ENCODE measurements at regions not wholly inside any gene's neighbourhood (a gene's known extent, or its start where the extent isn't known, plus 50 kb on each side); places are given as distances from the start of the nearest gene placed in this dataset.

DNA sequence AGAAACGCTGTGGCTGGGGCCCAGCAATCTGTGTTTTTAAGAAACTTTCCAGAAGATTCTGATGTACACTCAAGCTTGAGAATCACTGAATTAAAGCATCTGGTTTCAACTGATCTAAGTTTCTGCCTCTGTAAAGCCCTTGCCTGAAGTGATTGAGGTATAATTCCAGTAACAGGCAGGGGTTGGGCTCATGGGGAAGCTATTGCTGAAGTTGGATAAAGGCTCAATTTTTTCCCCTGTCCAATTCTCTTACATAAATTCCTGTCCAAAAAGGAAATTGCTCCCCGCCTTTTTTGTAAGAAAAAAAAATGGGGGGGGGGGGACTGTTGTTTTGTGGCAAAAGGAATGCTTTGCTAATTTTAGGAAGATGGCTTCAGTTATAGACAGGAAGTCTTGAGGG, 337.4 kb downstream of the NUAK1 start:
- TF ChIP-seq GATA3 (IDR thresholded peaks at IDR 0.05; ENCODE audit: low read depth, low read length) = no peak
- TF ChIP-seq GATA2 (IDR thresholded peaks at IDR 0.05; ENCODE audit: low read depth, low read length) = no peak

DNA sequence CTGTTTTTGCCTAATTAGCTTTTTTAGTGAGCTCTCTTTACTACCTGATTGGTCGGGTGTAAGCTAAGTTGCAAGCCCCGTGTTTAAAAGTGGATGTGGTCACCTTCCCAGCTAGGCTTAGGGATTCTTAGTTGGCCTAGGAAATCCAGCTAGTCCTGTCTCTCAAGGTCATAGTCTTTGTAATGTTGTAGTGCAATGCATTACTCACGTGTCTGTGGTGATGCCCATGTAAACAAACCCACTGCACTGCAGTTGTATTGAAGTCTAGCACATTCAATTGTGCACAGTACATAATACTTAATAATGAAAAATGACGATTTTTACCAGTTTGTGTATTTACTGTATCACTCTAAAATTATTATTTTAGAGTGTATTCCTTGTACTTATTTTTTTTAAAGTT, 335.5 kb downstream of the NUAK1 start:
- TF ChIP-seq GATA3 (IDR thresholded peaks at IDR 0.05; ENCODE audit: low read depth, low read length) (no peak), GATA2 (IDR thresholded peaks at IDR 0.05; ENCODE audit: low read depth, low read length) (no peak)

- TF ChIP-seq GATA3 (IDR thresholded peaks at IDR 0.05; ENCODE audit: low read depth, low read length) (no peak), GATA2 (IDR thresholded peaks at IDR 0.05; ENCODE audit: low read depth, low read length) (no peak)
Measured at GRCh38 chr12:105804591-105805265, 334.0 kb downstream of the NUAK1 start.

GRCh38 chr12:105805730-105806399, 332.9 kb downstream of the NUAK1 start:
- TF ChIP-seq GATA2 (IDR thresholded peaks at IDR 0.05; ENCODE audit: low read depth, low read length) (no peak), GATA3 (IDR thresholded peaks at IDR 0.05; ENCODE audit: low read depth, low read length) (no peak)

DNA sequence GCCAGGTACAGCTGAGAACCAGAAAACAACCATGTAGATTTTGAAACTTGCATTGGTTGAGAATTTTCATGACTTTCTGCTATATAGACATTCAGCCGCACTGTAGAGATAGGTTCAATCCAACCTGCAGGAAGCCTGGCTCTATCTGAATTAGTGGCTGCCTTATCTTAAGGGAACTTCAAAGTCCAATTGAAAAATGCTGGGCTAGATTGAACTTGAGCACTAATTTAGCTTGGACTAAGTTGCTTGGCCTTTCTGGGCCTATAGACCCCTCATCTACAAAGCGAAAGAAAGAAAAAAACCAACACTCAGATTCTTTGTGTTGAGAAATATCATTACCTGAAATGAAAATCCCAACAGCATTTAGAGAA, 332.4 kb downstream of the NUAK1 start:
- TF ChIP-seq GATA2 (IDR thresholded peaks at IDR 0.05; ENCODE audit: low read depth, low read length) = no peak

GRCh38 chr12:105812366-105812765, 326.4 kb downstream of the NUAK1 start:
- TF ChIP-seq GATA3 (IDR thresholded peaks at IDR 0.05; ENCODE audit: low read depth, low read length) = no peak
- no peak for TF ChIP-seq GATA2 (IDR thresholded peaks at IDR 0.05; ENCODE audit: low read depth, low read length)

GRCh38 chr12:105813201-105813600, 325.6 kb downstream of the NUAK1 start:
- TF ChIP-seq GATA2 (IDR thresholded peaks at IDR 0.05; ENCODE audit: low read depth, low read length) = no peak
- TF ChIP-seq GATA3 (IDR thresholded peaks at IDR 0.05; ENCODE audit: low read depth, low read length) = no peak

- TF ChIP-seq GATA2 (IDR thresholded peaks at IDR 0.05; ENCODE audit: low read depth, low read length) = no peak
- TF ChIP-seq GATA3 (IDR thresholded peaks at IDR 0.05; ENCODE audit: low read depth, low read length) = no peak
Measured at GRCh38 chr12:105814283-105814682, 324.5 kb downstream of the NUAK1 start.

DNA sequence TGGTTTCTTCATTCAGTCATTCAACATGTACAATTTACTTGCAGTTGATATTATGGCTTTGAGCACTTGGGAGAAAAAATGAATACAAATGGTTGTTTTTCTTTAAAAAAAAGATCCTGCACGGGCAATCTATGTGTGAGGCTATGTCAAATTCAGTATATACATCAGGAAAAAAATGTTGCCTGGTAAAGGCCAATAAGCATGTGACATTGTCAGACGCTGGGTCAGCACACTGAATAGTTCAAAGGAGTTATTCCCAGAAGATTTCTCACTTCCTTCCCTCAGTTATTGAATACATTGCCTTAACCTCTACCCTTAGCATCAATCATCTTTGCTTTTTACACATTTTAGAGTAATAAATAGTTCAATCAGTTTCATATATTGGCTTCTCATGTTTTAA, 319.2 kb downstream of the NUAK1 start:
- TF ChIP-seq GATA2 (IDR thresholded peaks at IDR 0.05; ENCODE audit: low read depth, low read length) = no peak
- no peak for TF ChIP-seq GATA3 (IDR thresholded peaks at IDR 0.05; ENCODE audit: low read depth, low read length)

DNA sequence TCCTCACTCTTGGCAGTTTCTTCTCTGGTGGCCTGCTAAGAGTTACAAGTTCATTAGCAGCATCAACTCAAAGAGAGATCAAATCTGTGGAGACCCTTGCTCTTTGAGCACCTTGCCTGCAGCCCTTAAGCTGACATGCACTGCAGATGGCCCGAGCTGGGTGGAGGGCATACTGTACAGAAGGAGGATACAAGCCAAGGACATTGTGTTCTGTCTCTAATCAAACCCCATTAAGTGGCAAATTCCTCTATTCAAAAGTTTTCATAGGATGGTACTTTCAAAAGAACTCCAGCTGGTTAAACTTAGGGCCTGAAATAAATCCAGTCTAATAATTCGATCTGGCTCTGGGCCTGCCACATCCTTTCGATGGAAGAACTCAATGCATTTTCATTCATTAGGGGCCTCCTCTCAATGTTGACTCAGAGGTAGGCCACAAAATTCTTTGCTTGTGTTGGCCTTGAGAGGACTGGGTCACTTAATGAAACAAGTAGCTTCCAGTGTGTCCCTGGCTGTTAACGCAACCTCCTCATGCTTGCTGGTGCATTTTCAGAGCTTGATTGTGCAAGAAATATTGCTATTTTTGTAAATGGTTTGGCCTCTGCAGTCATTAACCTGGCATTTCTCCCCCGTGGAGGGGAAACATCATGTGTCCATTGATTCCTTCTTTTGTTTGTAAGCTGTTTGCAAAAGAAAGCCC, 318.2 kb downstream of the NUAK1 start:
- no peak for TF ChIP-seq GATA3 (IDR thresholded peaks at IDR 0.05; ENCODE audit: low read depth, low read length)
- no peak for TF ChIP-seq GATA2 (IDR thresholded peaks at IDR 0.05; ENCODE audit: low read depth, low read length)

- no peak for TF ChIP-seq GATA3 (IDR thresholded peaks at IDR 0.05; ENCODE audit: low read depth, low read length)
Measured at GRCh38 chr12:105822131-105823105, 316.3 kb downstream of the NUAK1 start.

GRCh38 chr12:105823810-105824209, 314.9 kb downstream of the NUAK1 start:
- no peak for TF ChIP-seq GATA2 (IDR thresholded peaks at IDR 0.05; ENCODE audit: low read depth, low read length)
- no peak for TF ChIP-seq GATA3 (IDR thresholded peaks at IDR 0.05; ENCODE audit: low read depth, low read length)

DNA sequence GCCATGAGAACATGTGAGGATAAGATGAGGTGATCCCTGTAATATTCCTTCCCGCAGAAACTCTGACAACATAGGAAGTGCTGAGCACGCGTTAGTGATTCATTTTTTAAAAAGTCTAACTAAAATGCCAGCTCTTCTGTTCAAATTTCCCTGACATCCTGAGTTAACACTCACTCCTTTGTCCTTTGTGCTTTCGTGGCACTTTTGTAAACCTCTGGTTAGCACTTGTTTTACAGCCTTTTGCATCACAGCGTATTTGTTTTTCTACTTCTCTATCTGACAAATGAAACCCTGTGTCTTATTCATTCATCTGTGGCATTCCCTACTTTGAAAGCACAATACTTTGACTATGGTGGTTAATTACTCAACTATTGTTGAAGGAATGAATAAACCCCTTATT, 313.6 kb downstream of the NUAK1 start:
- TF ChIP-seq GATA2 (IDR thresholded peaks at IDR 0.05; ENCODE audit: low read depth, low read length) = no peak
- TF ChIP-seq GATA3 (IDR thresholded peaks at IDR 0.05; ENCODE audit: low read depth, low read length) = no peak

DNA sequence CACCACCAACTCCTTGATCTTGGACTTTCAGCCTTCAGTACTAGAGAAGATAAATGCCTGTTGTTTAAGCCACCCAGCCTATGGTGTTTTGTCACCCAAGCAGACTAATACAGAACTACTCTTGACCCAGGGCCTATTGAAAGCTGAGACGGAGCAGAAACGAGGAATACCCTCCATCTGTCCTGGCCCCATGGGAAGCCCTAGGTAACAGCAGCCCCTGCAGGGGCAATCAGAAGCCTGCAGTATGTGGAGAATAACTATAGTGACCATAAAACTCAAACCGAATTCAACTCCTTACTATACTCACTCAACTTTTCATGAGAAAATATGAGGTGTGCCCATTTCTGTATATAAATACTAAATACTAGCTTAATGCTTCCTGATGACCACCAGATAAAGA, 307.4 kb downstream of the NUAK1 start:
- TF ChIP-seq GATA2 (IDR thresholded peaks at IDR 0.05; ENCODE audit: low read depth, low read length) = no peak
- TF ChIP-seq GATA3 (IDR thresholded peaks at IDR 0.05; ENCODE audit: low read depth, low read length) = no peak

Measured in SH-SY5Y (cell line).